H9 (cell line): ENCODE measurements at regions not wholly inside any gene's neighbourhood (a gene's known extent, or its start where the extent isn't known, plus 50 kb on each side); places are given as distances from the start of the nearest gene placed in this dataset.
"Not testable (repeated sequence)": the region's sequence is repeated elsewhere in the genome, so short reads cannot be mapped to it uniquely, and the experiment has no call there.

Experiments used
- DNase-seq: peaks from one replicate; pipeline ENCODE4 v3.0.0-alpha.2; 2017
- H2AFZ ChIP-seq: one replicate; pipeline ENCODE4 v1.6.1; 2013; ENCODE audit warnings: mild to moderate bottlenecking, low read length, control low read depth, moderate library complexity
- H2AK5ac ChIP-seq: 2 replicates; pipeline ENCODE4 v1.6.1; 2013; ENCODE audit warnings: low read length, control low read depth, mixed read lengths; ENCODE audit not compliant: insufficient read length
- H2BK120ac ChIP-seq: one replicate; pipeline ENCODE4 v1.6.1; 2013; ENCODE audit warnings: low read depth, mild to moderate bottlenecking, low read length, control low read depth, inconsistent platforms; ENCODE audit not compliant: poor library complexity, severe bottlenecking
- H2BK12ac ChIP-seq: 2 replicates; pipeline ENCODE4 v1.6.1; 2013; ENCODE audit warnings: low read length, control low read depth, mixed read lengths, low read depth; ENCODE audit not compliant: insufficient read length
- H2BK15ac ChIP-seq: 2 replicates; pipeline ENCODE4 v1.6.1; 2013; ENCODE audit warnings: low read depth, low read length, control low read depth
- H2BK20ac ChIP-seq: one replicate; pipeline ENCODE4 v1.6.1; 2013; ENCODE audit warnings: low read depth, mild to moderate bottlenecking, low read length, control low read depth, inconsistent platforms; ENCODE audit not compliant: poor library complexity, severe bottlenecking
- H2BK5ac ChIP-seq: 2 replicates; pipeline ENCODE4 v1.6.1; 2013; ENCODE audit warnings: low read length, control low read depth, mixed read lengths; ENCODE audit not compliant: insufficient read length
- H3K14ac ChIP-seq: 2 replicates; pipeline ENCODE4 v1.6.1; 2013; ENCODE audit warnings: low read length, control low read depth; ENCODE audit not compliant: insufficient read depth
- H3K18ac ChIP-seq: 2 replicates; pipeline ENCODE4 v1.6.1; 2013; ENCODE audit warnings: low read depth, mild to moderate bottlenecking, mixed read lengths, low read length, control low read depth; ENCODE audit not compliant: insufficient read length
- H3K23ac ChIP-seq: 2 replicates; pipeline ENCODE4 v1.6.1; 2013; ENCODE audit warnings: low read length, control low read depth, mixed read lengths, low read depth; ENCODE audit not compliant: insufficient read length
- H3K23me2 ChIP-seq: 2 replicates; pipeline ENCODE4 v1.6.1; 2013; ENCODE audit warnings: low read depth, mild to moderate bottlenecking, mixed read lengths, low read length, control low read depth; ENCODE audit not compliant: insufficient read length, poor library complexity, severe bottlenecking
- H3K27ac ChIP-seq: 2 replicates; pipeline ENCODE4 v1.5.1; 2013; ENCODE audit warnings: low read length, control low read depth, mixed read lengths, low read depth; ENCODE audit not compliant: insufficient read length
- H3K27me3 ChIP-seq: 2 replicates; pipeline ENCODE4 v1.6.1; 2013; ENCODE audit warnings: low read length, control low read depth, inconsistent platforms; ENCODE audit not compliant: insufficient read depth
- H3K4ac ChIP-seq: 2 replicates; pipeline ENCODE4 v1.6.1; 2013; ENCODE audit warnings: low read depth, mild to moderate bottlenecking, control low read depth, inconsistent platforms, low read length, moderate library complexity
- H3K4me1 ChIP-seq: 2 replicates; pipeline ENCODE4 v1.6.1; 2013; ENCODE audit warnings: low read length, control low read depth, inconsistent platforms; ENCODE audit not compliant: insufficient read depth
- H3K4me2 ChIP-seq: 2 replicates; pipeline ENCODE4 v1.6.1; 2013; ENCODE audit warnings: low read length, control low read depth, mixed read lengths; ENCODE audit not compliant: insufficient read length, insufficient read depth
- H3K56ac ChIP-seq: 2 replicates; pipeline ENCODE4 v1.6.1; 2013; ENCODE audit warnings: low read depth, mild to moderate bottlenecking, mixed read lengths, low read length, control low read depth; ENCODE audit not compliant: insufficient read length
- H3K79me1 ChIP-seq: 2 replicates; pipeline ENCODE4 v1.6.1; 2013; ENCODE audit warnings: low read depth, mild to moderate bottlenecking, moderate library complexity, low read length, control low read depth, inconsistent platforms; ENCODE audit not compliant: insufficient read depth, poor library complexity, severe bottlenecking
- H3K79me2 ChIP-seq: 2 replicates; pipeline ENCODE4 v1.6.1; 2013; ENCODE audit warnings: low read length, control low read depth, inconsistent platforms; ENCODE audit not compliant: insufficient read depth
- H3K9ac ChIP-seq: 2 replicates; pipeline ENCODE4 v1.6.1; 2013; ENCODE audit warnings: low read length, control low read depth, mixed read lengths; ENCODE audit not compliant: insufficient read length; ENCODE audit errors: extremely low read depth
- H3K9me3 ChIP-seq: one replicate; pipeline ENCODE4 v1.6.1; 2013; ENCODE audit warnings: low read depth, low read length, inconsistent platforms; ENCODE audit not compliant: control insufficient read depth
- H3T11ph ChIP-seq: one replicate; pipeline ENCODE4 v1.6.1; 2013; ENCODE audit warnings: mild to moderate bottlenecking, low read length, control low read depth, inconsistent platforms
- H4K20me1 ChIP-seq: one replicate; pipeline ENCODE4 v1.6.1; 2013; ENCODE audit not compliant: control insufficient read depth, insufficient read length, insufficient read depth
- H4K5ac ChIP-seq: 2 replicates; pipeline ENCODE4 v1.6.1; 2013; ENCODE audit warnings: low read depth, mild to moderate bottlenecking, mixed read lengths, low read length, control low read depth; ENCODE audit not compliant: insufficient read length
- H4K8ac ChIP-seq: replicated peaks from 2 replicates; pipeline ENCODE4 v1.6.1; 2013; ENCODE audit warnings: low read length, control low read depth, mixed read lengths, low read depth; ENCODE audit not compliant: insufficient read length
- H4K91ac ChIP-seq: 2 replicates; pipeline ENCODE4 v1.6.1; 2013; ENCODE audit warnings: low read depth, mild to moderate bottlenecking, moderate library complexity, mixed read lengths, low read length, control low read depth; ENCODE audit not compliant: insufficient read length
- H3K27ac Mint-ChIP-seq, 3 experiments: 2 replicates in 2 of 3; 3 replicates in 1 of 3; pipeline ENCODE4 v1.8.0; 2020 to 2021; ENCODE audit warnings: mixed read lengths in 3 of 3, mild to moderate bottlenecking in 1 of 3, moderate library complexity in 1 of 3
- H3K27me3 Mint-ChIP-seq: 2 replicates; pipeline ENCODE4 v1.8.0; 2021; ENCODE audit warnings: low read depth, mild to moderate bottlenecking, moderate library complexity, mixed read lengths
- H3K36me3 Mint-ChIP-seq, 3 experiments: 2 replicates in 2 of 3; 3 replicates in 1 of 3; pipeline ENCODE4 v1.8.0; 2020 to 2021; ENCODE audit warnings: low read depth in 3 of 3, mixed read lengths in 3 of 3; ENCODE audit not compliant: insufficient read depth in 1 of 3
- H3K4me1 Mint-ChIP-seq, 2 experiments: 2 replicates each; pipeline ENCODE4 v1.8.0; 2020; ENCODE audit warnings: mixed read lengths in 2 of 2
- H3K4me3 Mint-ChIP-seq, 2 experiments: 2 replicates in 1 of 2; 3 replicates in 1 of 2; pipeline ENCODE4 v1.8.0; 2020 to 2021; ENCODE audit warnings: mild to moderate bottlenecking in 2 of 2, mixed read lengths in 2 of 2, moderate library complexity in 1 of 2
- H3K9me3 Mint-ChIP-seq, 2 experiments: 2 replicates in 1 of 2; 3 replicates in 1 of 2; pipeline ENCODE4 v1.8.0; 2020; ENCODE audit warnings: mild to moderate bottlenecking in 2 of 2, mixed read lengths in 2 of 2, moderate library complexity in 1 of 2
- CTCF ChIP-seq: fragments of 200-600 bp; sonication (generic); conservative IDR thresholded peaks from 3 replicates; pipeline ENCODE4 v1.8.0; 2021; ENCODE audit warnings: antibody characterized with exemption, mild to moderate bottlenecking
- WGBS: extraction: QIAGEN DNeasy Blood & Tissue Kit; methylation state at CpG from one replicate; pipeline ENCODE4 v1.1.7; 2013; ENCODE audit warnings: missing lambda C conversion rate, low lambda C conversion rate, mixed read lengths; ENCODE audit not compliant: insufficient read length; ENCODE audit errors: extremely low coverage; 5-methylcytosine and 5-hydroxymethylcytosine counted together

GRCh38 chr10:16063350-16063749 lies 203.0 kb upstream of the MINDY3 start:
- no peak for DNase-seq
- H3K4me1 ChIP-seq, result no peaks in the 10 kb centered on the region
- H3K9ac ChIP-seq, result no peak overlapping the region
- H3K56ac ChIP-seq, result no peak overlapping the region
- no peak overlapping the region for H3K18ac ChIP-seq
- H3K27me3 Mint-ChIP-seq, result no peaks in the 10 kb centered on the region
- no peak overlapping the region for H3T11ph ChIP-seq
- no peak overlapping the region for H4K8ac ChIP-seq
- H2BK20ac ChIP-seq, result no peak overlapping the region
- H3K4me2 ChIP-seq, result no peak overlapping the region
- peaks cover 0 to 5% (median 0%) of the 10 kb centered on the region in 3 experiments; a peak in 1 of 7 replicates for H3K36me3 Mint-ChIP-seq
- H3K27ac Mint-ChIP-seq, result no peak overlapping the region
- no peak overlapping the region for H3K23ac ChIP-seq
- no peaks in the 10 kb centered on the region for H3K79me1 ChIP-seq
- H3K79me2 ChIP-seq, result no peaks in the 10 kb centered on the region
- no CpG with 5 or more reads among the region's 1 CpG for WGBS
- no peak overlapping the region for H2AK5ac ChIP-seq
- H3K4me1 Mint-ChIP-seq, result no peaks in the 10 kb centered on the region
- H2BK15ac ChIP-seq, result no peak overlapping the region
- no peaks in the 10 kb centered on the region for H4K20me1 ChIP-seq
- H4K91ac ChIP-seq, result no peak overlapping the region
- H3K4me3 Mint-ChIP-seq, result no peak overlapping the region
- no peaks in the 10 kb centered on the region for H3K9me3 ChIP-seq
- no peaks in the 10 kb centered on the region; a peak in 1 of 5 replicates for H3K9me3 Mint-ChIP-seq
- no peak overlapping the region for H4K5ac ChIP-seq
- H3K4ac ChIP-seq, result no peak overlapping the region
- no peak overlapping the region for H2BK120ac ChIP-seq
- H2AFZ ChIP-seq, result no peak overlapping the region
- H3K27me3 ChIP-seq, result no peaks in the 10 kb centered on the region
- no peak for TF ChIP-seq CTCF
- H2BK5ac ChIP-seq, result no peak overlapping the region
- no peaks in the 10 kb centered on the region for H3K23me2 ChIP-seq
- H3K27ac ChIP-seq, result no peak overlapping the region
- no peak overlapping the region for H2BK12ac ChIP-seq
- H3K14ac ChIP-seq, result no peak overlapping the region

GRCh38 chr10:16083551-16083950 lies 223.2 kb upstream of the MINDY3 start:
- WGBS, result no CpG with 5 or more reads among the region's 2 CpGs
- H2BK20ac ChIP-seq, H3K27ac Mint-ChIP-seq, H3K27me3 Mint-ChIP-seq, H3K9ac ChIP-seq, H2BK15ac ChIP-seq, H3K23me2 ChIP-seq, H3K27ac ChIP-seq, H3K18ac ChIP-seq, H3K4me1 ChIP-seq, H3K9me3 Mint-ChIP-seq, H3K79me1 ChIP-seq, H3K36me3 Mint-ChIP-seq, H2AFZ ChIP-seq, H2BK12ac ChIP-seq, H4K8ac ChIP-seq, H3K14ac ChIP-seq, H3K4me3 Mint-ChIP-seq, H4K20me1 ChIP-seq, H2AK5ac ChIP-seq, H3K79me2 ChIP-seq, H4K91ac ChIP-seq, H2BK120ac ChIP-seq, H3T11ph ChIP-seq, H2BK5ac ChIP-seq, H3K4me1 Mint-ChIP-seq, DNase-seq, H3K27me3 ChIP-seq, H3K9me3 ChIP-seq, H3K23ac ChIP-seq, H3K4ac ChIP-seq, H3K56ac ChIP-seq, H4K5ac ChIP-seq, H3K4me2 ChIP-seq: not testable (repeated sequence)
